Esophagus mucosa (tissue), 1 donor: ENCODE measurements at regions not wholly inside any gene's neighbourhood (a gene's known extent, or its start where the extent isn't known, plus 50 kb on each side); places are given as distances from the start of the nearest gene placed in this dataset.

ENCODE experiments used
- ATAC-seq: fragments of 200-7000 bp; cut with Tn5 transposase; one replicate; pipeline ENCODE4 v1.9.1; 2020
- donor health status: DM: yes; HTN: yes; CAD: no.

GRCh38 chr2:155377931-155378444 is 679.5 kb downstream of the KCNJ3 start:
- ATAC-seq, result no peak

DNA sequence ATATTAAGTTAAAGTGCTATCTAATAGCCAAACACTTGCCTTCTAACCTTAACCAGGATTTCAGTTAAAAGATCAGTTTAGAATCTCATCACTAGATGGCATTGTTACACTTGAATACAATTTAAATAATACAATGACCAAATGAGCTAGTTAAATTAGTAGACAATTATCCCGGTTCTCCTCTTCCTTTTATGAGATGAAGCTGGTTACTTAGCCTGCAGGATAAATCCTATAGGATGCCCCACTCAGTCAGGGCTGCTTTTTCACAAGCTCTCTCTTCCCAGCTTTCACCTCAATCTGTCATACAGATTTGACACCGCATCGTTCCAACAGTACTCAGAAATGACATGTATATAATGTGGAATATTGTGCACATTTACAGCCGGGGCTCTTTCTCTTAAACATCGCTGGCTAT is 678.8 kb downstream of the KCNJ3 start:
- peak; percentile 36 for ATAC-seq

GRCh38 chr2:155372969-155373368 is 674.5 kb downstream of the KCNJ3 start:
- ATAC-seq, result no peak

DNA sequence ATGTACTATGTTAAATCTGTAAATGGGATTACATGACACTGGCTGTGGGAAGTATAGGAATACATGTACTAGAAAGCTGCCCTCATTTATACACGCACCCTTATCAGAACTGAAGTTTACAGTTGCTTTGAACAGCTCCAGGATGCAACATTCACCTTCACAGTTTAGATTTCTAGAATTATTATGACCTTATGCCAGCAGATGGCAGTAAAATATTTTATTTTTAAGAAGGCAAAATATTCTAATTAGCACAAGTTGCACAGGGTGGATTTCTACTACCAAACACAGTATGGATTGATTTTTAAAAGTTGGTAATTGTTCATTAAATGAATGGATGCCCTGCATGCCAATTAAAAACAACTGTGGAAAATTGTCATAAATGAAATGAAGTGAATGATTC is 670.4 kb downstream of the KCNJ3 start:
- ATAC-seq, result no peak

DNA sequence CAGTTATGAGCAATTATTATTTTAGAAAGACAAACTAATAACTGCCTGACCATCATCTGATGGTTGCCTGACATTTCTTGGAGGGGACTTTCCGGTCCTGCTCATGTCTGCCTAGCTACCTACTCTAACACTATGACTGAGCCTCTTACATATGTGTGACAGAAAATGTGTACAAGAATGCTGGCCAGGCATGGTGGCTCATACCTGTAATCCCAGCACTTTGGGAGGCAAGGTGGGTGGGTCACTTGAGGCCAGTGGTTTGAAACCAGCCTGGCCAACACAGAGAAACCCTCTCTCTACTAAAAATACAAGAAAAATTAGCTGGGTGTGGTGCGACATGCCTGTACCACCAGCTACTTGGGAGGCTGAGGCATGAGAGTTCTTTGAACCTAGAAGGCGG is 666.3 kb downstream of the KCNJ3 start:
- no peak for ATAC-seq

DNA sequence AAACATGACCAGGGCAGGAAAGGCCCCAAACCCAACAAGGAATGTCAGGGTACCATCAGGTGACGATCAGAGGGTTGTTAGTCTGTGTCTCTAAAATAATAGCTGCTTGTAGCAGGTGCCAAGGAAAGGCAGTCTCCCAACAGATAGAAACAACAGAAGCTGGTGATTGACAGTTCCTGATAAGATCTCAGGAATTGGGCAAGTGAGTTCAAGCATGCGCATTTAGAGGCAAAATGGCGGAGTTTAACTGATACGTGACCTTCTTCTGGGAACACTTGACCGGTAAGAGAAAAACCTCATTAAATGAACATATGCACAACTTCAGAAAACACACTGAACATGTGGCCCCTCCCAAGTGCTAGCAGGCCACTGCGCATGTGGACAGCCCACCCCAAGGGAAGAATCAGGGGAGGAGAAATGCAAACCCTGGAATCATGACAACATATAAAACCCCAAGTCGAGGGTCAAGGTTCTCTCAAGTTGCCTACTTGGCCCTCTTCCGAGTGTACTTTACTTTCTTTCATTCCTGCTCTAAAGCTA is 664.9 kb downstream of the KCNJ3 start:
- no peak for ATAC-seq

GRCh38 chr2:155357172-155357571 is 658.7 kb downstream of the KCNJ3 start:
- ATAC-seq, result no peak

DNA sequence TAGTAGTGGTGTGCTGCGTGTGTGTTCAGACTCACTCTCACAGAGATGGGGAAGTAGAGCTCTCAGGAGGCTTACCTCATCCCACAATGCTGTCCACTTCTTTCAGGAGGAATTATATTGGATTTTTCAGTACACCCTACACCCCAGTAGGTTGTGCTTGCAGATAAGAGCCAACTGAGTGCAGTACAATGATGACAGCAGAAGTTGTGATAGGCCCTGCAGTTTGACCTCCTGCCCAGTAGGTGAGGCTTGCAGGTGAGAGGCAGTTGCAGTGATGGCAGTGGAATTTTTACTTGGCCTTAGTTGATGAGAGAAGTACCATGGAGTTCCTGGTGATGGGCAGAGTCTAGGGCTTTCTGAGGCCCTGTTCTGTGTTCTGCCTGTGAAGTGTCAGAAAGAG is 657.8 kb downstream of the KCNJ3 start:
- ATAC-seq, result no peak

DNA sequence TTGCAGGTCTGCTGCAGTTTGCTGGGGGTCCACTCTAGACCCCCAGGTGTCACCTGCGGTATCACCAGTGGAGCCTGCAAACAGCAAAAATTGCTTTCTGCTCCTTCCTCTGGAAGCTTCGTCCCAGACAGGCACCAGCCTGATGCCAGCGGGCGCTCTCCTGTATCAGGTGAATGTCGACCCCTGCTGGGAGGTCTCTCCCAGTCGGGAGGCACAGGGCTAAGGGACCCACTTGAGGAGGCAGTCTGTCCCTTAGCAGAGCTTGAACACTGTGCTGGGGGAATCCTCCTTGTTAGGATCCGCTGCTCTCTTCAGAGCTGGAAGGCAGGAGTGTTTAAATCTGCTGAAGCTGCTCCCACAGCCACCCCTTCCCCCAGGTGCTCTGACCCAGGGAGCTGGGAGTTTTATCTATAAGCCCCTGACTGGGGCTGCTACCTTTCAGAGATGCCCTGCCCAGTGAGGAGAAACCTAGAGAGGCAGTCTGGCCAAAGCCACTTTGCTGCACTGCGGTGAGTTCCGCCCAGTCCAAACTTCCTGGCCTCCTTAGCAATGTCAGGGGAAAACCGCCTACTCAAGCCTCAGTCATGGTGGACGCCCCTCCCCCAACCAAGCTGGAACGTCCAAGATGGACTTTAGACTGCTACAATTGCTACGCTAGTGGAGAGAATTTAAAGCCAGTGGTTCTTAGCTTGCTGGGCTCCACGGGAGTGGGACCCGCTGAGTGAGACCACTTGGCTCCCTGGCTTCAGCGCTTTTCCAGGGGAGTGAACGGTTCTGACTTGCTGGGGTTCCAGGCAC is 652.5 kb downstream of the KCNJ3 start:
- no peak for ATAC-seq

- no peak for ATAC-seq
Measured at GRCh38 chr2:155332016-155332415, 633.5 kb downstream of the KCNJ3 start.

DNA sequence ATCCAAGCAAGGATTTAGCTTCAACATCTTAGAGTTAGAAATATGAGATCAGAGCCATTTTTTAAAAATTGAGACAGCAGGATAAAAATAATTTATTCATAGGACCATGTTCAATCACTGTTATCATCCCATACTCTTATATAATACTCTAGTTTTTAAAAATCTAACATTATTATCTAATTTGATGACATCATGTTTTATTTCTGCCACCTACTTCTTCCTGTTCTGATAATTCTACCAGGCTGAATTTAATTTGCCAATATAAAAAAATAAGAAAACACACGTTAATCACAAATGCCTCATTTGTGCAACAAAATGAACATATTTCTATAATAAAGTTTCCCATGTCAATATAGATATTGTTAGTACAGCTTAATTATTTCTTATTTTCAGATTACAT is 621.7 kb downstream of the KCNJ3 start:
- ATAC-seq, result no peak

- no peak for ATAC-seq
Measured at GRCh38 chr2:155318710-155319109, 620.2 kb downstream of the KCNJ3 start.

GRCh38 chr2:155315768-155316167 is 617.3 kb downstream of the KCNJ3 start:
- no peak for ATAC-seq

DNA sequence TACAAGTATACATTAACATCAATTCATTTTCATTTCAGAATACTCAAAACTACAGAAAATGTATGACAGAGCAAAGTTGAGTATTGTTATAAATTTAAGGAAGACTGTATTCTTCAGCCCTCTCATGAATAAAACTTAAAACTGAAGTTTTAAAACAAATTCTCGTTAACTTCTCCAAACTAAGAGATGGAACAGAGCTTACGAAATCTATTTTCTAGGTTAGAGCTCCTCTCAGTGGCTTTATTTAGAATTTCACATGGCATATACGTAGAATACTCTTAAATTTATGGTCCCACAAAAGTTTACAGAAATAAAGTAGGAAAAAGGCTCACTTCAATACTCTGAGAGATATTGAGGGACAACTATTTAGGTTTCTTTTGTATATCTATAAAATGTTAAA is 612.1 kb downstream of the KCNJ3 start:
- no peak for ATAC-seq

- no peak for ATAC-seq
Measured at GRCh38 chr2:155309483-155309882, 611.0 kb downstream of the KCNJ3 start.

- no peak for ATAC-seq
Measured at GRCh38 chr2:155308367-155309009, 610.0 kb downstream of the KCNJ3 start.

DNA sequence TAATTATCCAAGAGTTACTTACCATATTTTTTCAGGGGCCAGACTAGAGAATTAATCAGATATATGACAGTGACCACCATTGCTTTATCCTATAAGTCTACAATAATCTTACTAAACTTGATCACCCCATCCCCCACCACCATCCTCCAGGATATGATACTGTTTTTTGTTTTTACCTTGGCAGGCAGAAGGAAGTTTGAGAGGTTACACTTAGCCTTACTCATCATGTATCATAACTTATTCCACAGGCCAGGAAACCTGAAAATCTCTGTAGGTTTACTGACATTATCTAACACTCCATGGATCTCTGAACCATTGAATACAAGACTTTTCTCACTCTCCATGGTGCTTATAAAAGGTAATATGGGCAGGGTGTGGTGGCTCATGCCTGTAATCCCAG is 602.7 kb downstream of the KCNJ3 start:
- ATAC-seq, result no peak

- no peak for ATAC-seq
Measured at GRCh38 chr2:155298001-155298400, 599.5 kb downstream of the KCNJ3 start.

- ATAC-seq, result no peak
Measured at GRCh38 chr2:155294358-155294757, 595.9 kb downstream of the KCNJ3 start.

DNA sequence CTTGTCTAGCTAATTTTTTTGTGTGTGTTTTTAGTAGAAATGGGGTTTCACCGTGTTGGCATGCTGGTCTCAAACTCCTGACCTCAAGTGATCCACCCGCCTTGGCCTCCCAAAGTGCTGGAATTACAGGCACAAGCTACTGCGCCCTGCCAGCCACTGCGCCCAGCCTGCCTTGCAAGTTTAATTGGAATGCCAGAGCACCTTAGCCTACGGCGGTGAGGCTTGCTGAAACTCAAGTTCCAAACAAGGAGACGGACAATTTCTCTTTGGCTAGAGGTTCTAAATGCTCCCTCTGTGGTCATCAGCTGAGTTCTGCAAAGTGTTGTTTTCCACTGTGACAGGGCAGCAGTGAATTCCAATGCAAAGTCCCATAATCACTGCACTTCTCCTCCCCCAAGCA is 583.4 kb downstream of the KCNJ3 start:
- ATAC-seq, result no peak

DNA sequence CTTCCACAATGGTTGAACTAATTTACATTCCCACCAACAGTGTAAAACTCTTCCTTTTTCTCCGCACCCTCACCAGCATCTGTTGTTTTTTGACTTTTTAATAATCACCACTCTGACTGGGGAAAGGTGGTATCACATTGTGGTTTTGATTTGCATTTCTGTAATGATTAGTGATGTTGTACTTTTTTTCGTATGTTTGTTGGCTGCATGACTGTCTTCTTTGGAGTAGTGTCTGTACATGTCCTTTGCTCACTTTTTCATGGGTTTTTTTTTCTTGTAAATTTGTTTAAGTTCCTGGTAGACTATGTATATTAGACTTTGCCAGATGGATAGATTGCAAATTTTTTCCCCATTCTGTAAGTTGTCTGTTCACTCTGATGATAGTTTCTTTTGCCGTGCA is 574.8 kb downstream of the KCNJ3 start:
- no peak for ATAC-seq

GRCh38 chr2:155266583-155266982 is 568.1 kb downstream of the KCNJ3 start:
- no peak for ATAC-seq

- ATAC-seq, result no peak
Measured at GRCh38 chr2:155266109-155266508, 567.6 kb downstream of the KCNJ3 start.

GRCh38 chr2:155256803-155257202 is 558.3 kb downstream of the KCNJ3 start:
- no peak for ATAC-seq
